H1 (cell line): ENCODE measurements at regions not wholly inside any gene's neighbourhood (a gene's known extent, or its start where the extent isn't known, plus 50 kb on each side); places are given as distances from the start of the nearest gene placed in this dataset.

Experiments
- BACH1 ChIP-seq: IDR thresholded peaks from 2 replicates; pipeline ENCODE4 v1.6.1; 2012; ENCODE audit warnings: low read length, improper control_type of control experiment
- CREB1 ChIP-seq: IDR thresholded peaks from 2 replicates; pipeline ENCODE4 v1.6.1; 2012; ENCODE audit warnings: inconsistent platforms
- EP300 ChIP-seq, 2 experiments: IDR thresholded peaks; 1 replicate in 1 of 2; 2 replicates in 1 of 2; pipeline ENCODE4 v1.6.1; 2011 to 2012; ENCODE audit warnings: low read depth in 2 of 2, low read length in 2 of 2, mild to moderate bottlenecking in 2 of 2, borderline replicate concordance in 1 of 2, inconsistent platforms in 1 of 2, moderate library complexity in 1 of 2
- JUN ChIP-seq: IDR thresholded peaks from 2 replicates; pipeline ENCODE4 v1.6.1; 2011; ENCODE audit warnings: low read depth, mild to moderate bottlenecking, improper control_type of control experiment, low read length
- SP4 ChIP-seq: IDR thresholded peaks from 2 replicates; pipeline ENCODE4 v1.6.1; 2012; ENCODE audit warnings: low read length, inconsistent platforms
- YY1 ChIP-seq: IDR thresholded peaks from 2 replicates; pipeline ENCODE4 v1.6.1; 2011; ENCODE audit warnings: low read depth, mild to moderate bottlenecking, low read length
- ZNF274 ChIP-seq: IDR thresholded peaks from 2 replicates; pipeline ENCODE4 v1.7.0; 2012; ENCODE audit warnings: low read length, borderline replicate concordance; ENCODE audit errors: extremely low read depth

GRCh38 chr14:28254768-28255167 is 511.8 kb upstream of the FOXG1 start (continued):
- TF ChIP-seq EP300 (IDR thresholded peaks at IDR 0.05; ENCODE audit: borderline replicate concordance in 1 of 2, low read depth in 2 of 2, low read length in 2 of 2) (no peak), SP4 (no peak), CREB1 (no peak), YY1 (no peak), BACH1 (no peak), JUN (no peak), ZNF274 (no peak)
